ENCODE measurements at regions not wholly inside any gene's neighbourhood (a gene's known extent, or its start where the extent isn't known, plus 50 kb on each side); places are given as distances from the start of the nearest gene placed in this dataset.

- no peak for TF ChIP-seq CTCF (IDR thresholded peaks at IDR 0.05; ENCODE audit: low read depth, low read length, missing input control)
- TF ChIP-seq HNF4G (IDR thresholded peaks at IDR 0.05), result no peak
- no peak for TF ChIP-seq ZBTB33 (IDR thresholded peaks at IDR 0.05)
- TF ChIP-seq FOXA1 (IDR thresholded peaks at IDR 0.05), result no peak
- TF ChIP-seq NR2F2 (IDR thresholded peaks at IDR 0.05), result no peak
- TF ChIP-seq YY1 (IDR thresholded peaks at IDR 0.05), result no peak
- no peak for TF ChIP-seq JUND (IDR thresholded peaks at IDR 0.05)
- TF ChIP-seq RAD21 (IDR thresholded peaks at IDR 0.05), result no peak
- no peak for TF ChIP-seq SP1 (IDR thresholded peaks at IDR 0.05)
These were observed 507.8 kb upstream of the CNTN5 start for GRCh38 chr11:98512938-98513337.
